G401 (cell line): ENCODE measurements at regions not wholly inside any gene's neighbourhood (a gene's known extent, or its start where the extent isn't known, plus 50 kb on each side); places are given as distances from the start of the nearest gene placed in this dataset.
"Not testable (repeated sequence)": the region's sequence is repeated elsewhere in the genome, so short reads cannot be mapped to it uniquely, and the experiment has no call there.

Experiments
- DNase-seq: peaks from one replicate; pipeline ENCODE4 v3.0.0-alpha.2; 2015; ENCODE audit warnings: low spot score
- in situ Hi-C: cut with HindIII; loops from 2 replicates; pipeline ENCODE4 v1.10.0; 2016; ENCODE audit warnings: low sequenced_read_pairs, mixed read lengths

DNA sequence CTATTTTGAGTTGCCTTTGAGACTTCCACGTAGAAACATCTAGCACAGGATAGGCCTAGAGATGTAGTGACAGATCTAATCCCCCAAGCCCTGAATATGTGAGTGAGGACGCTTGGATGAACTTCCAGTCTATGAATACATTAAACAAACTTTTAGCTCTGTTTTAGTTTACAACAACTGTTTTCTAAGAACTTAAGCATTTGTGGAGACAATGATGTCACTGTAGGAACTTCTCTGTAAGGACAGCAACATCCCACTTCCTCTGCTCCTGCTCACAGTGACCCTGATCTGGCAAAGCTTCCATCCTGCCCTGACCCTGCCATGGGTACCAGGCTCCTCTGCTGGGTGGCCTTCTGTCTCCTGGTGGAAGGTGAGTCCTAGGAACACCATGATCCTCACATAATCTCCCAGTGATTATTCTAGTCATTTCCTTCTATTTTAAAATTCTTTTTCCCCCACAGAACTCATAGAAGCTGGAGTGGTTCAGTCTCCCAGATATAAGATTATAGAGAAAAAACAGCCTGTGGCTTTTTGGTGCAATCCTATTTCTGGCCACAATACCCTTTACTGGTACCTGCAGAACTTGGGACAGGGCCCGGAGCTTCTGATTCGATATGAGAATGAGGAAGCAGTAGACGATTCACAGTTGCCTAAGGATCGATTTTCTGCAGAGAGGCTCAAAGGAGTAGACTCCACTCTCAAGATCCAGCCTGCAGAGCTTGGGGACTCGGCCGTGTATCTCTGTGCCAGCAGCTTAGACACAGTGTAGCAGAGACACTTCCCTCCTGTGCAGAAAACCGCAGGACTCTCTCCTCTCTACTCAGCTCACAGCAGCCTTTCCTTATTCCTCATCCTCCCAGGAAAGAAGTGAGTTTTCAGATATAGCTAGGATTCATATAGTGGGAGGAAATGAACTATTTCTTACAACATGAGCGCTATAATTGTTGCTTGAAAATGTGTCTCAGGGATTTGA, 194.4 kb upstream of the PRSS1 start:
- DNase-seq, result no peak
- in situ Hi-C loops, result no loop called here

DNA sequence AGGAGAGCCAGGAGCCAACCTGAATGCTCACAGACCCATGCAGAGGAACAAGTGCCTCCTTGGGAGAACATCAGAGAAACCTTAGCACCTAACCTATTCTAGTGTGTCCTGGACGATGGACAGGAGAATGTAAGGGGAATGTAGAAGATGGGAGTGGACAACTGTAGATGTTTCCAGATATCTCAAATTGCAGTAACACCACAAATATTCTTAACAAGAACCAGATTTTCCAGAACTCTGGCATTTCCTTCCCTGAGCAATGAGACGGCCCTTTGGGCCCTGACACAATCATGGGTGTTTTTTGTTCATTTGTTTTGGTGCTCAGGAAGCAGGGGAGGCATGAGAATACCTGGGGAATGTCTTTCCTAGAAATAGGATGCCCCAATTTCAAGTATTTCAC, 196.1 kb upstream of the PRSS1 start:
- in situ Hi-C loops, result no loop called here
- no peak for DNase-seq

DNA sequence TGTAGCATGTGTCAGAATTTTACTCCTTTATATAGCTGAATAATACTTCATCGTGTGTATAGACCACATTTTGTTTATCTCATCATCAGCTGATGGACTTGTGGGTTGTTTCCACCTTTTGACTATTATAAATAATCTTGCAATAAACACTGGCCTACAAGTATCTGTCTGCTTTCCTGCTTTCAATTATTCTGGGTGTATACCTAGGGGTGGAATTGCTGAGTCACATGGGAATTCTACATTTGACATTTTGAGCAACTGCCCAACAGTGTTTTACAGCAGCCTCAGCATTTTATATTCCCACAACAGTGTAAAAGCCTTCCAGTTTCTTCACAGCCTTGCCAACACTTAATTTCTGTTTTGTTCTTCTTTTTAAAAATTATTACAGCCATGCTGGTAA, 200.3 kb upstream of the PRSS1 start:
- in situ Hi-C loops, result no loop called here
- DNase-seq, result no peak

DNA sequence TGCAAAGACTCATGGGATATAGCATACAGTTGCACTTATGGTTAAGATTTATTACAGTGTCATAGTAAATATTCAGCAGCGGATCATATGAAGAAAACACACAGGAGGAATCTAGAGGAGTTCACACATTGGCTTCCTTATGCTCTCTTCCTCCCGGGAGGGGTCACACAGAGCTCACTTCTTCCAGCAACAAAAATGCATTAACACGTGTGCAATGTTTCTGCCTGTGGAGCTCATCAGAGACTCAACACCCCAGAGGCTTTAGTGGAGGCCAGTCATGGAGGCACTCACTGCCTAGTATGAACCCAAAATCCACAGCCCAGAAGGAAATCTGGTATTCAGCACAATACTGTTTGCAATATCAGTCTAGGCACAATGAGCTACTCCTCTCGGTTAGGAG, 202.8 kb upstream of the PRSS1 start:
- no peak for DNase-seq
- in situ Hi-C loops, result no loop called here

DNA sequence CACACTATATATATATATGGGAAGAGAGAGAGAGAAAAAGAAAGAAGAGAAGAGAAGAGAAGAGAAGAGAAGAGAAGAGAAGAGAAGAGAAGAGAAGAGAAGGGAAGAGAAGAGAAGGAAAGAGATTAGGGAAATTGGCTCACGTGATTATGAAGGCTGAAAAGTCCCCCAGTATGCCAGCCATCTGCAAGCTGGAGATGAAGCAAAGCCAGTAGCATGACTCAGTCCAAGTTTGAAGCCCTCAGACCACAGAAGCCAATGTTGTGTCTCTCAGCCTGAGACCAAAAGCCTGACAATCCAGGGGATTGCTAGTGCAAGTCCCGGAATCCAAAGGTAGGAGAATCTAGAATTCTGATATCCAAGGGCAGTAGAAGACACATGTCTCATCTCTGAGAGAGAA, 206.3 kb upstream of the PRSS1 start:
- in situ Hi-C loops, result no loop called here
- DNase-seq, result no peak

DNA sequence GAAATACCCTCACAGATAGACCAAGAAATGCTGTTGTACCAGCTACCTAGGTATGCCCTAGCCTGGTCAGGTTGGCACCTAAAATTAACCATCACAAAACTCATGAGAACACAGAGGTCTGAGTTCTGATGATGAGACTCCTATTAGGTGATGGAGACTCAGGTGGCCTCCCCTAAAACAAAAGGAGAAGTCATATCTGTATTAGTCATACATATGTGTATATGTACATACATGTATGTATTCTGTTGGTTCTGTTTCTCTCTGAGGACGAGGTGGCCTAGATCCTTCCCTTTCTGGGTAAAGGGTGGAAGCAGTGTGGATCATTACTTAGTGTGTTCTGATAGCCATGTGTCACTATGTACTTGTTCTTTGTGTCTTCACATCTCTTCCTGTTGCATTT, 207.2 kb upstream of the PRSS1 start:
- no peak for DNase-seq
- in situ Hi-C loops, result no loop called here

DNA sequence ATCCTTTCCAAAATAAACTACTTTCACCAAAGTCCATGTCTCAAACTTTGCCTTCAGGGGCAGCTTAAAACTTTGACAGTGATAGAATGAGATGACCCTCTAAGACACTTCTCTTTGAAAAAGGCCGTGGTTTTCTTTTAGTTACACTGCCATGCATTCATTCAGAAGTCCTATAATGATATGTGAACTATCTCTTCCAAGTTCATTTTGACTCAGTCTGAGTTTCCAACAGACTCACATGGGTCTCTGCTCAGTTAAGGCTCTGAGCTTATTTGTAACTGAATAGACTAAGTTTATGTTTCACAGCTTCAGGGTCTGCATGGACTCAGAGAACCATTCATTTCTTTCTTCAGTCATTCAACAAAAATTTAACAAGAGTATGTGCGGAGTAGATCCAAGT, 208.9 kb upstream of the PRSS1 start:
- in situ Hi-C loops, result no loop called here

DNA sequence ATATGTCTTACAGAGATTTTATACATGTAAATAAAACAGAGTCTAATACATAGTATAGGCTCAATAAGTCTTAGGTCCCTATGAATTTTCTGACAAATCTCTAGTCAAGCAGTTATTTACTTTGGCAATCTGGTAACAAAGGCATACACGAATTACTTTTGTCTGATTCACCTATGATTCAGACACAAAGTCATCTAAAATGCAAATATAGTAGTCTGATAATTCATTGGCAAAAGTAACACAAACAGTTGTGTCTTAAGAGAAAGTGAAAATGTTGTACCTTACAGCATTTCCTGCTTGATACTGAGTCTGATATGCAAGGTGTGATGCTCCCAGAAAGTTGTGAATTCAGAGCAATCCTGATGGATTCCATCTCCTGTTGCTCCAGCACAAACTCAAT, 209.4 kb upstream of the PRSS1 start:
- DNase-seq, result no peak
- in situ Hi-C loops, result no loop called here

More for the DNA sequence above, 208.9 kb upstream of the PRSS1 start:
- no peak for DNase-seq

DNA sequence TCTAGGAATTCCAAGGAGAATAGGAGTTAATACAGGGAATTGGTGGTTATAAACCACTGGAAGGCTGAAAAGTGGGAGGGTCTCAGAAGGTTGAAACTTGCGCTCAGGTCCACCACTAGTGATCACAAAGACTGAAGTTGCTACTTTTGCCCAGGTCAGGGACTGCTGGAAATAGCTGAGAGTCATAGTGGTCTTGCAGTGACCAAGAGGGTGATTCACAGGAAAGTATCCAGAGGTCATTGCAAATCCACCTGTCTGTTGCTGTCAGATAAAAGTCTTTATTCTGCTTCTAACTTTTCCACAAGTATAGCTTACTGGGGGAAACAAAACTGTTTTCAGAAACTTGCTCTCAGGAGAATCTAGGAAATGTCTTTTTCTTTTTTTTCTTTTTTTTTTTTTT, 211.5 kb upstream of the PRSS1 start:
- in situ Hi-C loops, result no loop called here
- no peak for DNase-seq

DNA sequence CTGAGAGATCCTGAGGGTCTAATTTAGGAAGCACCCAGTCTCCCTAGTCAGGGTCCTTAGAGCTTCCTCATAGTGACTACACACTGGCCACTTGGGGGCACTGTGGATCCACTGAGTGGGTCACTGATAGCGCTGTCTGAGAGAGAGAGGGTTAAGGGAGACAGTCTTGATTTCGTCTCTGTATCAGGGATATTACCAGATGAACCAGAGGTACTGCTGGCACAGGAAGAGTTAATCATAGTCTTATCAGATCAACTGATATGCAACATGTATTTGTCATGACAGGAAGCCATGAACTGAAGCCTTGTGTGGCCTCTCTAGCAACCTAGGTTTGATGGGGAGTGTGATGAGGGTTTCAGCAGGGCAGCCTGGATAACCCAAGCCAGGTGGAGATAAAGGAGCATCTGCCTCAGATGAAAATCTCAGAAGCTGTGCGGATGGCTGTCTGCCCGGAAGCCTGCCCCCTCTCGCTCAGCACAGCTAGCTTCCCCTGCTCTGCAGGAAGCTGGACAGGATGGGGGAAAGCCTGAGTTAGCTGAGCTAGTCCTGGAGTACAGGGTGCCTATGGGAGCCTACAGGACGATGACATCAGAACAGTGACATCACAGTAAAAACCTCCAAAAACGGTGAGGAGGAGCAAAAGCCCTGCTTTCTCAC, 214.0 kb upstream of the PRSS1 start:
- peak; percentile 56 for DNase-seq
- in situ Hi-C loops, result no loop called here

DNA sequence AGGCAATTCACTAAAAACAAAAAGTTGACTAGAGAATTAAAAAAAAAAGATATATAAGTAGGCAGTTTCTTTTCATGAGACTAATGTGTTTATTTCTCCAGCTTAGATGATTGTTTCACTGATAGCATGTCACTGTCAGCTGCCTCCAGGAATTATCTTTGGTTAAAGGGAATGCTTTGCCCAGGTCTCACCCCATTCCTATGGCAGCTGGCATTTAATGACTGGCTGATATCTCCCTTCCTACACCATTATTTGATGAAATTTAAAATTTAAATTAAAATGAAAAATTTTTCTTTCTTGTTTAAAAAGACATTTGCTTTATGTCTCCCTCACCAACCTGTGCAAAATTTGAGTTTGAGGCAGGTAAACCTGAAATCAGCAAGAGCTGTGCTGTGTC, 214.5 kb upstream of the PRSS1 start:
- DNase-seq, result no peak
- in situ Hi-C loops, result no loop called here

DNA sequence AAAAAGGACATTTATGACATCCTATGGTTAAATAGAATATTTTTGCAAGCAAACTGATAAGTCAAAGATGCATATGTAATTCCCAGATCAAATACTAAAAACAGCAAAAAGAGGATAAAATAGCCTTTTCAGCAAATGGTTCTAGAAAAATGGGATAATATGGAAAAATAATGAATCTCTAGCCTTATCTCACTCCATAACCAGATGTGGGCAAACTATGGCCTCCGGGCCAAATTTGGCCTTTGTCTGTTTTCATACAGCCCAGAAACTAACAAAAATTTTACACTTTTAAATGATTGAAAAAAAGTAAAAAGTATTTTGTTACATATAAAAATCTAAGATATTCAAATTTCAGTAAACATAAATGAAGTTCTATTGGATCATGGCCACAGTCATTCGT, 215.4 kb upstream of the PRSS1 start:
- DNase-seq, result no peak
- in situ Hi-C loops, result no loop called here

DNA sequence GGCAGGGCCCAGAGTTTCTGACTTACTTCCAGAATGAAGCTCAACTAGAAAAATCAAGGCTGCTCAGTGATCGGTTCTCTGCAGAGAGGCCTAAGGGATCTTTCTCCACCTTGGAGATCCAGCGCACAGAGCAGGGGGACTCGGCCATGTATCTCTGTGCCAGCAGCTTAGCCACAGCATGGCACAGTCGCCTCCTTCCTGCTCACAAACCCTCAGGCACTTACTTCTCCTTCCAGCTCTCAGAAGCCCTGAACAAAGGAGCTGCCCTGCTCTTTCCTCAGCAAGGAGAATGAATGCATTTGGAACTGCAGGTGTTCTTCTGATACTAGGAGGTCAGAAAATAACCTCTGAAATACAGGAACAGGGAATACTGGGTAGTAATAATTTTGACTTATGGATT, 219.7 kb upstream of the PRSS1 start:
- in situ Hi-C loops, result no loop called here
- DNase-seq, result no peak

DNA sequence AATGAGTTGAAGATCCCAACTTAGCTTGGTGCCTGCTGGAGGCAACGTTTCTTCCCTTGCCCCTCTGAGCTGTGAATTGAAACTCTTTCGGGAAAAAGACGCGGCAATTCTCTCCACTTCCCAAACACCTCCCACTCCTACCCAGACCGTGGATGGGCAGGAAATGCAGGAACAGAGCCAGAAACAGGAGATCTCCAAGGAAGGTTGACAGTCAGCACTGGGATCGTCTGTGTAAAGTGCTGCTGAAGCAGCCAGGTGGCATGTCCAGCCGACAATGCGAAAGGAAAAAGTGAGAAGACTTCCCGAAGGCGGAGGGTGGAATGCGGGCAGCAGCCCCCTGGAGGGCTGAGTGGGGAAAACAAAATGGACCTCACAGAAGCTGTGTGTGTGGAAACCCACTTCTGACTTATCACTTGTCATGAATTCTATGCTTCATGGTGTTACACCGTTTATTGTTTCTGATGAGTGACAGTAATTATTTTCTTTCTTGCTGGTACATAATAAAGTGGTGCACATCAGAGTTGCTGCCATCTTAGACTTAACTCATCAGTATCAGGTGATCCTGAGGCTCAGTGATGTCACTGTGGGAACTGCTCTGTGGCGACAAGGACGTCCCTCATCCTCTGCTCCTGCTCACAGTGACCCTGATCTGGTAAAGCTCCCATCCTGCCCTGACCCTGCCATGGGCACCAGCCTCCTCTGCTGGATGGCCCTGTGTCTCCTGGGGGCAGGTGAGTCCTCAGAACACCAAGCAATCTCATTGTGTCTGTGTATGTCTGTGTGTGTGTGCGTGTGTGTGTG, 220.5 kb upstream of the PRSS1 start:
- DNase-seq, result no peak
- in situ Hi-C loops, result no loop called here

DNA sequence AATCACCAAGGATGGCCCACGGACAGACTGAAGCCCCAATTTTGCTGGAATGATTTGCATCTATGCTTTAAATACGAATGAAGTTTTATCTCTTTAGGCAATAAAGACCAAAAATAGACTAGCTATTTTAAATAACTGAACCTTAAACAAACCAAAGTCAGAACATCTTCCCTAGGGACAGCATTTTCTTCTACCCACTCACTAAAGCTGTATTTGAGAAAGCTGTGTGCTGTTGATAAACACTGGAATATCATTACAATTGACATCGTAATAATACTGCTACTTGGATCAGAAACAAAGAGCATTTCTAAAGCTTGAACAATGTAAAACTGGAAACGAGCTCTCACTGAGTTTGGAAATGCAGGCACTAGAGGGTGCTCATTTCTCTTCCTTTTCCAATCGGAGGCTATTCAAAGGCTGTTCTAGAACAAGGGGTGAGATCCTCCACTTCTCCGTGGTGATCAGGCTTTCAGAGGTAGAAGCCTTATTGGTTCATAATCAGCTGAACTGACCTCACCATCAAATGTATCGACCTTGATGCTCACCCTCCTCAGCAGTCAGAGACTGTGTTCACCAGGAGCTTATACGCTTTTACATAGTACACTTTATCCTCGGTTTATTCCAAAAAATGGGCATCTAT, 225.3 kb upstream of the PRSS1 start:
- DNase-seq, result no peak
- in situ Hi-C loops, result no loop called here

DNA sequence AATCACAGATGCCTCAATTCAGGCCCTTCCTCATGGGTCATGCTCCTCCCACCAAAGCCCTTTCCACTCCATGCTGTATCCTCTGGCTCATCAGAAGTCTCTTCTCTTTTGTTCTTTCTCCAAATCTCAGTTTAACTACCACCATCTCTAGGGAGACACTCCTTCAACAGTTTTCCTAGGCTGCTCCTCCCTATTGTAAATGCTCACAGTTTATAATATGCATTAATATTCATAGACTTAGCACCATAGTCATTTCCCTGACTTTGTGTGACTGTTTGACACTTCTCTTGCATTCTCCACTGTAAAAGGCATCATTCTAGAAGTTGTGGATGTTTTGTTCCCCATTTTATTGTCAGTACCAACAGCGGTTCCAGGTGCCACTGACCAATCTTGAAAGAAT, 226.5 kb upstream of the PRSS1 start:
- DNase-seq, result no peak
- in situ Hi-C loops, result no loop called here

DNA sequence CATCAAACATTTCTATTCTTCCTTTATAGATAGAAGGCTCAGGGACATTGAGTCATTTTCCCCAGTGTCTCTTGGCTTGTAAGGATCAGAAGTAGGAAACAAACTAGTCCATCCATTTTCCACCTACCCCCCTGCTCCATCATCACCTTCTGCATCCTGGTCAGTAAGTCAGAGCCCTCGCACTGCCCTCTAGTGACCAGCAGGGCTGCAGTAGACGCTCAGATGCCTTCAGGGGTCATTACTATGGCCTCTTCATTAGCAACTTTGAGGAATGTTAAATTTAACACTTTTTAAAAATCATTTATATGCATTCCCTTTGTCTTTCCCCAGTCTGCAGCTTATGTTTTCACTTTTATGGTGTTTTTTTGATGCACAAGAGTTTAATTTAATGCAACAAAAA, 228.4 kb upstream of the PRSS1 start:
- in situ Hi-C loops, DNase-seq: not testable (repeated sequence)

DNA sequence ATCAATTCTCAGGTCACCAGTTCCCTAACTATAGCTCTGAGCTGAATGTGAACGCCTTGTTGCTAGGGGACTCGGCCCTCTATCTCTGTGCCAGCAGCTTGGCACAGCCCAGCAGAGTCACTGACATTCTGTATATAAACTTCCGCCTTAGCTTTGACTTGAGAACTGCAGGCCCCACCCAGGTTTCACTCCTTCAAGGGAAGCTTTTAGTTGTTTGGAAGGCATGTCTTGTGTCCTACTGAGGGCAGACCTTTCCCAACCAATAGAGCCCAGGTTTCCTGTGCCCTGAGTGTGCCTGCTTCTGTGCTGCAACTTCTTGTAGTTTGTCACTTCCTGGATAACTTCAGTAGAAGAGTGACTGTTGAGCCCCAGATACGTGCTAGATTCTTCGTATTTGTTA, 228.8 kb upstream of the PRSS1 start:
- in situ Hi-C loops, DNase-seq: not testable (repeated sequence)
